PC-9 (cell line): ENCODE measurements at regions not wholly inside any gene's neighbourhood (a gene's known extent, or its start where the extent isn't known, plus 50 kb on each side); places are given as distances from the start of the nearest gene placed in this dataset.
A peak's percentile ranks its signal among the peaks of the same experiment; 100 is the strongest.

Source experiments
- CTCF ChIP-seq: fragments of 200-600 bp; sonication (generic); conservative IDR thresholded peaks from 2 replicates; pipeline ENCODE4 v1.6.1; 2017; ENCODE audit warnings: mixed run types, antibody characterized with exemption, mild to moderate bottlenecking, moderate library complexity
- EZH2 ChIP-seq: fragments of 200-600 bp; sonication (generic); IDR thresholded peaks from 2 replicates; pipeline ENCODE4 v1.8.0; 2017; ENCODE audit warnings: antibody characterized with exemption, low read depth

GRCh38 chr1:163874070-163874469, 552.3 kb downstream of the NUF2 start:
- TF ChIP-seq CTCF (peak; percentile 56), EZH2 (no peak)
